ENCODE measurements at regions not wholly inside any gene's neighbourhood (a gene's known extent, or its start where the extent isn't known, plus 50 kb on each side); places are given as distances from the start of the nearest gene placed in this dataset.

GRCh38 chr1:30034105-30034626 is 689.2 kb downstream of the MATN1 start:
- TF ChIP-seq CTCF (IDR thresholded peaks at IDR 0.05 in 8 of 11, conservative IDR thresholded peaks at IDR 0.05 in 3 of 11) (no peak), POLR2A (IDR thresholded peaks at IDR 0.05) (no peak), POLR2AphosphoS5 (IDR thresholded peaks at IDR 0.05) (no peak)

Data from spleen (tissue), 7 donors.